ENCODE measurements at regions not wholly inside any gene's neighbourhood (a gene's known extent, or its start where the extent isn't known, plus 50 kb on each side); places are given as distances from the start of the nearest gene placed in this dataset.
A peak's percentile ranks its signal among the peaks of the same experiment; 100 is the strongest.

DNA sequence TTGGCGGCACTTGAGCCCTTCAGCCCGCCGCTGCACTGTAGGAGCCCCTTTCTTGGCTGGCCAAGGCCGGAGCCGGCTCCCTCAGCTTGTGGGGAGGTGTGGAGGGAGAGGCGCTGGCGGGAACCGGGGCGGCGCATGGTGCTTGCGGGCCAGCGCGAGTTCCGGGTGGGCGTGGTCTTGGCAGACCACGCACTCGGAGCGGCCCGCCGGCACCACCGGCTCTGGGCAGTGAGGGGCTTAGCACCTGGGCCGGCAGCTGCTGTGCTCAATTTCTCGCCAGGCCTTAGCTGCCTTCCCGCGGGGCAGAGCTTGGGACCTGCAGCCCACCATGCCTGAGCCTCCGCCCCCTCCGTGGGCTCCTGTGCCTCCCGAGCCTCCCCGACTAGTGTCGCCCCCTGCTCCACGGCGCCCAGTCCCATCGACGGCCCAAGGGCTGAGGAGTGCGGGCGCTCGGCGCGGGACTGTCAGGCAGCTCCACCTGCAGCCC, 673.7 kb upstream of the BRINP3 start:
- Histone ChIP-seq H3K27ac (replicated peaks; ENCODE audit: low read length) (no peak overlapping the region), H2BK12ac (ENCODE audit: low read length) (no peak overlapping the region), H3K9ac (ENCODE audit: low read depth, low read length, poor library complexity) (no peak overlapping the region), H3K14ac (ENCODE audit: low read length) (no peak overlapping the region), H3K36me3 (replicated peaks in 1 of 2; ENCODE audit: control insufficient read depth in 2 of 2, insufficient read depth in 2 of 2, low read length in 2 of 2) (no peaks in the 10 kb centered on the region), H3K9me3 (replicated peaks in 1 of 2; ENCODE audit: control insufficient read depth in 2 of 2, insufficient read depth in 1 of 2, low read depth in 1 of 2, low read length in 2 of 2) (no peaks in the 10 kb centered on the region), H2AK5ac (ENCODE audit: low read depth, low read length) (no peak overlapping the region), H4K8ac (ENCODE audit: low read depth, low read length) (no peak overlapping the region), H2BK15ac (ENCODE audit: low read length) (no peak overlapping the region), H2BK120ac (ENCODE audit: low read depth, low read length) (no peak overlapping the region), H3K4ac (ENCODE audit: low read length) (no peak overlapping the region), H3K23ac (ENCODE audit: low read depth, low read length, poor library complexity) (no peak overlapping the region), H3K18ac (ENCODE audit: low read length) (no peak overlapping the region), H2AFZ (ENCODE audit: low read length) (no peak overlapping the region), H3K79me1 (ENCODE audit: low read depth, low read length) (no peaks in the 10 kb centered on the region), H2BK5ac (ENCODE audit: low read length) (no peak overlapping the region), H3K4me2 (ENCODE audit: insufficient read depth, low read length, poor library complexity, severe bottlenecking) (no peak overlapping the region), H3K27me3 (ENCODE audit: control insufficient read depth in 3 of 3, insufficient read depth in 3 of 3, low read depth in 1 of 3, low read length in 3 of 3) (no peaks in the 10 kb centered on the region), H3K4me1 (ENCODE audit: control insufficient read depth in 2 of 2, insufficient read depth in 1 of 2, low read depth in 1 of 2, low read length in 2 of 2) (no peaks in the 10 kb centered on the region), H4K91ac (ENCODE audit: low read depth, low read length, poor library complexity) (no peak overlapping the region), H3K4me3 (ENCODE audit: low read length in 2 of 2) (no peak overlapping the region)
- DNase-seq (ENCODE audit: low spot score), result no peak
- WGBS, 2 donors (ENCODE audit: extremely low coverage in 2 of 2, insufficient read length in 2 of 2, insufficient replicate concordance in 1 of 2), result no CpG with 5 or more reads among the region's 39 CpGs

DNA sequence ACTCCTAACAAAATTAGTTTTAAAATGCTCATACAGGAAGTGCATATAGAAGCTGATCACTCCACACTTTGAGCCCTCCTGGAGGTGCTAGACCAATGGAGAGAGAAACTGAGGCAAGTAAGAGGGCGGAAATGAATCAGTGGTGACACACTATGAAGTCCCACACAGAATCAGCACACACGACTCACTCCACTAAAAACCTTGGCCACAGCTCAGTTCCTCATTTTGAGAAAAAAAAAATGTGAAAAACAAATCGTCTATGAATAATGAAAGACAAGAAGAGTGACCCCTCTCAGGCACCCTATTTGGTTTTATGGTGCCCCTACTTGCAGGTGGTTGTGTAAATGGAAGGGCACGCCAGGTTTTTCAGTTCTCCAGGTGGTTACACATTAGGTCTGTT, 675.1 kb upstream of the BRINP3 start:
- no peak overlapping the region for H4K91ac ChIP-seq (ENCODE audit: low read depth, low read length, poor library complexity)
- H3K9me3 ChIP-seq (replicated peaks in 1 of 2; ENCODE audit: control insufficient read depth in 2 of 2, insufficient read depth in 1 of 2, low read depth in 1 of 2, low read length in 2 of 2), result no peaks in the 10 kb centered on the region
- no peaks in the 10 kb centered on the region for H3K27me3 ChIP-seq (ENCODE audit: control insufficient read depth in 3 of 3, insufficient read depth in 3 of 3, low read depth in 1 of 3, low read length in 3 of 3)
- H3K4me1 ChIP-seq (ENCODE audit: control insufficient read depth in 2 of 2, insufficient read depth in 1 of 2, low read depth in 1 of 2, low read length in 2 of 2), result no peaks in the 10 kb centered on the region
- H3K27ac ChIP-seq (replicated peaks; ENCODE audit: low read length), result no peak overlapping the region
- H3K36me3 ChIP-seq (replicated peaks in 1 of 2; ENCODE audit: control insufficient read depth in 2 of 2, insufficient read depth in 2 of 2, low read length in 2 of 2), result no peaks in the 10 kb centered on the region
- no peak overlapping the region for H2BK15ac ChIP-seq (ENCODE audit: low read length)
- no CpG with 5 or more reads among the region's 4 CpGs for WGBS, 2 donors (ENCODE audit: extremely low coverage in 2 of 2, insufficient read length in 2 of 2, insufficient replicate concordance in 1 of 2)
- H2BK12ac ChIP-seq (ENCODE audit: low read length), result no peak overlapping the region
- H3K4me2 ChIP-seq (ENCODE audit: insufficient read depth, low read length, poor library complexity, severe bottlenecking), result no peak overlapping the region
- H3K4ac ChIP-seq (ENCODE audit: low read length), result no peak overlapping the region
- H4K8ac ChIP-seq (ENCODE audit: low read depth, low read length), result no peak overlapping the region
- H3K23ac ChIP-seq (ENCODE audit: low read depth, low read length, poor library complexity), result no peak overlapping the region
- no peak overlapping the region for H3K18ac ChIP-seq (ENCODE audit: low read length)
- H3K4me3 ChIP-seq (ENCODE audit: low read length in 2 of 2), result no peak overlapping the region
- H3K9ac ChIP-seq (ENCODE audit: low read depth, low read length, poor library complexity), result no peak overlapping the region
- no peak overlapping the region for H2BK5ac ChIP-seq (ENCODE audit: low read length)
- no peak overlapping the region for H2BK120ac ChIP-seq (ENCODE audit: low read depth, low read length)
- no peak overlapping the region for H2AFZ ChIP-seq (ENCODE audit: low read length)
- no peak overlapping the region for H3K14ac ChIP-seq (ENCODE audit: low read length)
- H3K79me1 ChIP-seq (ENCODE audit: low read depth, low read length), result no peaks in the 10 kb centered on the region
- DNase-seq (ENCODE audit: low spot score), result no peak
- H2AK5ac ChIP-seq (ENCODE audit: low read depth, low read length), result no peak overlapping the region

GRCh38 chr1:191155178-191155577, 677.5 kb upstream of the BRINP3 start:
- Histone ChIP-seq H3K18ac (ENCODE audit: low read length) (no peak overlapping the region), H4K91ac (ENCODE audit: low read depth, low read length, poor library complexity) (no peak overlapping the region), H3K79me1 (ENCODE audit: low read depth, low read length) (no peaks in the 10 kb centered on the region), H3K27ac (replicated peaks; ENCODE audit: low read length) (no peak overlapping the region), H2AFZ (ENCODE audit: low read length) (peak overlapping the region; percentile 25), H3K4me2 (ENCODE audit: insufficient read depth, low read length, poor library complexity, severe bottlenecking) (no peak overlapping the region), H3K4me3 (ENCODE audit: low read length in 2 of 2) (no peak overlapping the region), H2BK5ac (ENCODE audit: low read length) (no peak overlapping the region), H3K9me3 (replicated peaks in 1 of 2; ENCODE audit: control insufficient read depth in 2 of 2, insufficient read depth in 1 of 2, low read depth in 1 of 2, low read length in 2 of 2) (no peaks in the 10 kb centered on the region), H4K8ac (ENCODE audit: low read depth, low read length) (no peak overlapping the region), H3K9ac (ENCODE audit: low read depth, low read length, poor library complexity) (no peak overlapping the region), H3K36me3 (replicated peaks in 1 of 2; ENCODE audit: control insufficient read depth in 2 of 2, insufficient read depth in 2 of 2, low read length in 2 of 2) (no peaks in the 10 kb centered on the region), H2AK5ac (ENCODE audit: low read depth, low read length) (no peak overlapping the region), H3K23ac (ENCODE audit: low read depth, low read length, poor library complexity) (no peak overlapping the region), H3K14ac (ENCODE audit: low read length) (no peak overlapping the region), H2BK15ac (ENCODE audit: low read length) (no peak overlapping the region), H3K27me3 (ENCODE audit: control insufficient read depth in 3 of 3, insufficient read depth in 3 of 3, low read depth in 1 of 3, low read length in 3 of 3) (no peaks in the 10 kb centered on the region), H2BK120ac (ENCODE audit: low read depth, low read length) (no peak overlapping the region), H3K4me1 (ENCODE audit: control insufficient read depth in 2 of 2, insufficient read depth in 1 of 2, low read depth in 1 of 2, low read length in 2 of 2) (no peaks in the 10 kb centered on the region), H3K4ac (ENCODE audit: low read length) (no peak overlapping the region), H2BK12ac (ENCODE audit: low read length) (no peak overlapping the region)
- WGBS, 2 donors (ENCODE audit: extremely low coverage in 2 of 2, insufficient read length in 2 of 2, insufficient replicate concordance in 1 of 2), result no CpG with 5 or more reads among the region's 4 CpGs
- no peak for DNase-seq (ENCODE audit: low spot score)

- no peak overlapping the region for H3K14ac ChIP-seq (ENCODE audit: low read length)
- no peak overlapping the region for H3K4me3 ChIP-seq (ENCODE audit: low read length in 2 of 2)
- no peaks in the 10 kb centered on the region for H3K4me1 ChIP-seq (ENCODE audit: control insufficient read depth in 2 of 2, insufficient read depth in 1 of 2, low read depth in 1 of 2, low read length in 2 of 2)
- DNase-seq (ENCODE audit: low spot score), result no peak
- no peak overlapping the region for H3K4ac ChIP-seq (ENCODE audit: low read length)
- no peak overlapping the region for H2BK120ac ChIP-seq (ENCODE audit: low read depth, low read length)
- H3K23ac ChIP-seq (ENCODE audit: low read depth, low read length, poor library complexity), result no peak overlapping the region
- no peak overlapping the region for H3K18ac ChIP-seq (ENCODE audit: low read length)
- no peaks in the 10 kb centered on the region for H3K36me3 ChIP-seq (replicated peaks in 1 of 2; ENCODE audit: control insufficient read depth in 2 of 2, insufficient read depth in 2 of 2, low read length in 2 of 2)
- H3K79me1 ChIP-seq (ENCODE audit: low read depth, low read length), result no peaks in the 10 kb centered on the region
- H2AK5ac ChIP-seq (ENCODE audit: low read depth, low read length), result no peak overlapping the region
- no peak overlapping the region for H3K4me2 ChIP-seq (ENCODE audit: insufficient read depth, low read length, poor library complexity, severe bottlenecking)
- no peak overlapping the region for H2BK5ac ChIP-seq (ENCODE audit: low read length)
- no CpG with 5 or more reads among the region's 5 CpGs for WGBS, 2 donors (ENCODE audit: extremely low coverage in 2 of 2, insufficient read length in 2 of 2, insufficient replicate concordance in 1 of 2)
- H4K91ac ChIP-seq (ENCODE audit: low read depth, low read length, poor library complexity), result no peak overlapping the region
- H3K27ac ChIP-seq (replicated peaks; ENCODE audit: low read length), result no peak overlapping the region
- no peak overlapping the region for H3K9ac ChIP-seq (ENCODE audit: low read depth, low read length, poor library complexity)
- no peaks in the 10 kb centered on the region for H3K27me3 ChIP-seq (ENCODE audit: control insufficient read depth in 3 of 3, insufficient read depth in 3 of 3, low read depth in 1 of 3, low read length in 3 of 3)
- H3K9me3 ChIP-seq (replicated peaks in 1 of 2; ENCODE audit: control insufficient read depth in 2 of 2, insufficient read depth in 1 of 2, low read depth in 1 of 2, low read length in 2 of 2), result no peaks in the 10 kb centered on the region
- no peak overlapping the region for H2AFZ ChIP-seq (ENCODE audit: low read length)
- H2BK15ac ChIP-seq (ENCODE audit: low read length), result no peak overlapping the region
- no peak overlapping the region for H2BK12ac ChIP-seq (ENCODE audit: low read length)
- H4K8ac ChIP-seq (ENCODE audit: low read depth, low read length), result no peak overlapping the region
Observed at GRCh38 chr1:191160837-191161236, 683.2 kb upstream of the BRINP3 start.

Measured in neuronal stem cell (in vitro differentiated cells).